ENCODE measurements at regions not wholly inside any gene's neighbourhood (a gene's known extent, or its start where the extent isn't known, plus 50 kb on each side); places are given as distances from the start of the nearest gene placed in this dataset.

GRCh38 chr9:1253064-1253979 lies 203.2 kb downstream of the DMRT2 start:
- ATAC-seq (ENCODE audit: poor library complexity) (no peak), DNase-seq (no peak)
- ChIA-PET POLR2A (no interaction called here), CTCF (no interaction called here)
- no peaks in the 10 kb centered on the region for H3K9me3 Mint-ChIP-seq
- H3K4me3 Mint-ChIP-seq, result no peak overlapping the region
- H3K27me3 Mint-ChIP-seq, result peaks cover 6% of the 10 kb centered on the region
- no peaks in the 10 kb centered on the region for H3K4me1 ChIP-seq (ENCODE audit: insufficient read depth, low read length)
- no peaks in the 10 kb centered on the region for H3K36me3 Mint-ChIP-seq (ENCODE audit: low read depth)
- H3K9me3 ChIP-seq (ENCODE audit: control insufficient read depth in 1 of 2, insufficient read depth in 1 of 2, low read length in 2 of 2), result no peaks in the 10 kb centered on the region
- H3K36me3 ChIP-seq (ENCODE audit: insufficient read depth, low read length), result no peaks in the 10 kb centered on the region
- no peak for TF ChIP-seq CTCF (IDR thresholded peaks at IDR 0.05)
- H3K27ac Mint-ChIP-seq, result no peak overlapping the region
- no peaks in the 10 kb centered on the region for H3K4me1 Mint-ChIP-seq (ENCODE audit: low read depth)
- H3K27me3 ChIP-seq (ENCODE audit: control insufficient read depth in 1 of 2, insufficient read depth in 2 of 2, low read length in 2 of 2), result no peaks in the 10 kb centered on the region
- intact Hi-C loops (cut with DNase I, micrococcal nuclease), result no loop called here
- no peak overlapping the region for H3K27ac ChIP-seq (ENCODE audit: low read depth in 1 of 2, low read length in 2 of 2)
- no peak overlapping the region for H3K4me3 ChIP-seq (ENCODE audit: low read length)

GRCh38 chr9:1254071-1254470 lies 203.9 kb downstream of the DMRT2 start:
- DNase-seq, result no peak
- H3K27me3 Mint-ChIP-seq, result peaks cover 6% of the 10 kb centered on the region
- intact Hi-C loops (cut with DNase I, micrococcal nuclease), result no loop called here
- Histone ChIP-seq H3K4me3 (ENCODE audit: low read length) (no peak overlapping the region), H3K27ac (ENCODE audit: low read depth in 1 of 2, low read length in 2 of 2) (no peak overlapping the region), H3K36me3 (ENCODE audit: insufficient read depth, low read length) (no peaks in the 10 kb centered on the region), H3K9me3 (ENCODE audit: control insufficient read depth in 1 of 2, insufficient read depth in 1 of 2, low read length in 2 of 2) (no peaks in the 10 kb centered on the region), H3K27me3 (ENCODE audit: control insufficient read depth in 1 of 2, insufficient read depth in 2 of 2, low read length in 2 of 2) (no peaks in the 10 kb centered on the region), H3K4me1 (ENCODE audit: insufficient read depth, low read length) (no peaks in the 10 kb centered on the region)
- ChIA-PET POLR2A (no interaction called here), CTCF (no interaction called here)
- no peak overlapping the region for H3K4me3 Mint-ChIP-seq
- TF ChIP-seq CTCF (IDR thresholded peaks at IDR 0.05), result no peak
- H3K27ac Mint-ChIP-seq, result no peak overlapping the region
- ATAC-seq (ENCODE audit: poor library complexity), result no peak
- H3K36me3 Mint-ChIP-seq (ENCODE audit: low read depth), result no peaks in the 10 kb centered on the region
- H3K4me1 Mint-ChIP-seq (ENCODE audit: low read depth), result no peaks in the 10 kb centered on the region
- H3K9me3 Mint-ChIP-seq, result no peaks in the 10 kb centered on the region

GRCh38 chr9:1256178-1256577 lies 206.0 kb downstream of the DMRT2 start:
- Histone ChIP-seq H3K27ac (ENCODE audit: low read depth in 1 of 2, low read length in 2 of 2) (no peak overlapping the region), H3K4me3 (ENCODE audit: low read length) (no peak overlapping the region), H3K9me3 (ENCODE audit: control insufficient read depth in 1 of 2, insufficient read depth in 1 of 2, low read length in 2 of 2) (no peaks in the 10 kb centered on the region), H3K36me3 (ENCODE audit: insufficient read depth, low read length) (no peaks in the 10 kb centered on the region), H3K27me3 (ENCODE audit: control insufficient read depth in 1 of 2, insufficient read depth in 2 of 2, low read length in 2 of 2) (no peaks in the 10 kb centered on the region), H3K4me1 (ENCODE audit: insufficient read depth, low read length) (no peaks in the 10 kb centered on the region)
- Mint-ChIP-seq H3K4me3 (no peak overlapping the region), H3K4me1 (ENCODE audit: low read depth) (no peaks in the 10 kb centered on the region), H3K36me3 (ENCODE audit: low read depth) (no peaks in the 10 kb centered on the region), H3K27ac (no peak overlapping the region), H3K9me3 (no peaks in the 10 kb centered on the region), H3K27me3 (peaks cover 6% of the 10 kb centered on the region)
- intact Hi-C loops (cut with DNase I, micrococcal nuclease), result no loop called here
- no peak for TF ChIP-seq CTCF (IDR thresholded peaks at IDR 0.05)
- no peak for DNase-seq
- POLR2A ChIA-PET, result no interaction called here
- CTCF ChIA-PET, result no interaction called here
- no peak for ATAC-seq (ENCODE audit: poor library complexity)
